Stimulated activated CD8-positive, alpha-beta memory T cell treated with anti-CD3 and anti-CD28 coated beads, Interleukin-4, amount 100 ng/mL, for 24 hours (primary cell): ENCODE measurements at regions not wholly inside any gene's neighbourhood (a gene's known extent, or its start where the extent isn't known, plus 50 kb on each side); places are given as distances from the start of the nearest gene placed in this dataset.
"Not testable (repeated sequence)": the region's sequence is repeated elsewhere in the genome, so short reads cannot be mapped to it uniquely, and the experiment has no call there.

Experiments
- DNase-seq: peaks from one replicate; pipeline ENCODE4 v3.0.0-alpha.2; 2020; ENCODE audit warnings: low read depth

- not testable (repeated sequence) for DNase-seq
These were observed 113.4 kb downstream of the XPNPEP1 start for GRCh38 chr10:109809954-109810353.

- DNase-seq: not testable (repeated sequence)
These were observed 122.1 kb downstream of the XPNPEP1 start for GRCh38 chr10:109801191-109801590.

GRCh38 chr10:109790647-109791046, 132.7 kb downstream of the XPNPEP1 start:
- DNase-seq: no peak

- DNase-seq: no peak
These were observed 139.1 kb downstream of the XPNPEP1 start for GRCh38 chr10:109784236-109784635.

GRCh38 chr10:109783286-109783685, 140.0 kb downstream of the XPNPEP1 start:
- no peak for DNase-seq

- DNase-seq: no peak
These were observed 142.3 kb downstream of the XPNPEP1 start for GRCh38 chr10:109780997-109781396.

GRCh38 chr10:109778993-109779392, 144.3 kb downstream of the XPNPEP1 start:
- DNase-seq: no peak

- DNase-seq: no peak
These were observed 149.2 kb downstream of the XPNPEP1 start for GRCh38 chr10:109774121-109774440.

- no peak for DNase-seq
These were observed 149.8 kb downstream of the XPNPEP1 start for GRCh38 chr10:109773288-109774120.

- no peak for DNase-seq
These were observed 152.6 kb downstream of the XPNPEP1 start for GRCh38 chr10:109770663-109771062.

- no peak for DNase-seq
These were observed 153.3 kb downstream of the XPNPEP1 start for GRCh38 chr10:109769966-109770365.

GRCh38 chr10:109765838-109766237, 157.5 kb downstream of the XPNPEP1 start:
- no peak for DNase-seq

- DNase-seq: no peak
These were observed 160.8 kb downstream of the XPNPEP1 start for GRCh38 chr10:109762555-109762954.

- DNase-seq: not testable (repeated sequence)
These were observed 165.6 kb downstream of the XPNPEP1 start for GRCh38 chr10:109757670-109758069.

- DNase-seq: no peak
These were observed 176.4 kb downstream of the XPNPEP1 start for GRCh38 chr10:109746861-109747260.

- DNase-seq: no peak
These were observed 179.3 kb downstream of the XPNPEP1 start for GRCh38 chr10:109744020-109744419.

- no peak for DNase-seq
These were observed 179.7 kb downstream of the XPNPEP1 start for GRCh38 chr10:109743574-109743973.

- DNase-seq: no peak
These were observed 180.2 kb downstream of the XPNPEP1 start for GRCh38 chr10:109743146-109743545.

- no peak for DNase-seq
These were observed 181.6 kb downstream of the XPNPEP1 start for GRCh38 chr10:109741712-109742111.

- no peak for DNase-seq
These were observed 182.9 kb downstream of the XPNPEP1 start for GRCh38 chr10:109740436-109740835.

- DNase-seq: no peak
These were observed 185.7 kb downstream of the XPNPEP1 start for GRCh38 chr10:109737626-109738025.

GRCh38 chr10:109737009-109737408, 186.3 kb downstream of the XPNPEP1 start:
- DNase-seq: no peak

GRCh38 chr10:109735776-109736175, 187.5 kb downstream of the XPNPEP1 start:
- no peak for DNase-seq
